ENCODE measurements at regions not wholly inside any gene's neighbourhood (a gene's known extent, or its start where the extent isn't known, plus 50 kb on each side); places are given as distances from the start of the nearest gene placed in this dataset.

DNA sequence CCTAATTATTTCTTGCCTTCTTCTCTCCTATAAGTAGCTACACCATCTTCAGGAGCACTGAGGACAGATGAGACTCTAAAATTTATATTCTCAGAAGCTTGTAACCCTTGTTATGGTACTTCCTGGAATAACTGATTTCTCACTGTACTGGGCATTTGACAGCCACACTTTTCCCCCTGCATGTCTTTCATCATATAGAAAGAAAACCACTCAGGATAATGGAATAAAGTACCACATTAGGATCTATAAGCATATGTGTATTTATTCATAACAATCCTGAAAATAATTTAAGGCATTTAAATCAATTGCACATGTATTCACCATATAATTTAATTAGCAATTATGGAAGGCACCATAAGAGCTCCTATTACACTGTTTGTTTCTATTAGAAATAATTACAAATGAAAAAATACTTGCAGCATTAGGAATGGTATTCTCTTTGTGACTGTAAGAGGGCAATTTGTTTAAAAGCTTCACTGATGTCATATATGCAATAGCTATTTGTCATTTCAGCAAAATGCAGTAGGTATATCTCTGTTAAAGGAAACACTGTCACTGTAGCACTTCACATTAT, 216.9 kb upstream of the FSHR start:
- H4K8ac ChIP-seq (replicated peaks; ENCODE audit: insufficient read length, low read depth, low read length) = no peak overlapping the region
- H2BK5ac ChIP-seq (ENCODE audit: insufficient read length, low read length) = no peak overlapping the region
- no peaks in the 10 kb centered on the region for H3K79me2 ChIP-seq (ENCODE audit: insufficient read depth, low read length)
- no peak overlapping the region for H3K27ac Mint-ChIP-seq
- no peak overlapping the region for H3K4me2 ChIP-seq (ENCODE audit: insufficient read depth, insufficient read length, low read length)
- H2BK20ac ChIP-seq (ENCODE audit: low read depth, low read length, poor library complexity, severe bottlenecking) = no peak overlapping the region
- H2AK5ac ChIP-seq (ENCODE audit: insufficient read length, low read length) = no peak overlapping the region
- no peaks in the 10 kb centered on the region for H3K27me3 ChIP-seq (ENCODE audit: insufficient read depth, low read length)
- no peaks in the 10 kb centered on the region for H3K9me3 ChIP-seq (ENCODE audit: control insufficient read depth, low read depth, low read length)
- no peak overlapping the region for H3K18ac ChIP-seq (ENCODE audit: insufficient read length, low read depth, low read length)
- H3K4me1 Mint-ChIP-seq = peaks cover 13 to 19% of the 10 kb centered on the region in 2 experiments
- no peaks in the 10 kb centered on the region for H3K23me2 ChIP-seq (ENCODE audit: insufficient read length, low read depth, low read length, poor library complexity, severe bottlenecking)
- H2AFZ ChIP-seq (ENCODE audit: low read length) = no peak overlapping the region
- no peak overlapping the region for H2BK12ac ChIP-seq (ENCODE audit: insufficient read length, low read depth, low read length)
- H4K20me1 ChIP-seq (ENCODE audit: control insufficient read depth, insufficient read depth, insufficient read length) = no peaks in the 10 kb centered on the region
- no peaks in the 10 kb centered on the region; the same call in 1 of the 2 replicates for H3K27me3 Mint-ChIP-seq (ENCODE audit: low read depth)
- H3K4me3 Mint-ChIP-seq = no peak overlapping the region
- no peak overlapping the region for H3K23ac ChIP-seq (ENCODE audit: insufficient read length, low read depth, low read length)
- H3T11ph ChIP-seq (ENCODE audit: low read length) = no peak overlapping the region
- H3K9me3 Mint-ChIP-seq = peaks cover 3% of the 10 kb centered on the region in 2 experiments; a peak in 2 of 5 replicates
- no peak overlapping the region for H3K14ac ChIP-seq (ENCODE audit: insufficient read depth, low read length)
- H3K4ac ChIP-seq (ENCODE audit: low read depth, low read length) = no peak overlapping the region
- no peak overlapping the region for H2BK120ac ChIP-seq (ENCODE audit: low read depth, low read length, poor library complexity, severe bottlenecking)
- no peak overlapping the region for H4K5ac ChIP-seq (ENCODE audit: insufficient read length, low read depth, low read length)
- H3K4me1 ChIP-seq (ENCODE audit: insufficient read depth, low read length) = peaks cover 4% of the 10 kb centered on the region; the same call in 1 of the 2 replicates
- H3K36me3 Mint-ChIP-seq (ENCODE audit: insufficient read depth in 1 of 3, low read depth in 3 of 3) = no peaks in the 10 kb centered on the region
- H3K79me1 ChIP-seq (ENCODE audit: insufficient read depth, low read depth, low read length, poor library complexity, severe bottlenecking) = no peaks in the 10 kb centered on the region
- H3K9ac ChIP-seq (ENCODE audit: extremely low read depth, insufficient read length, low read length) = no peak overlapping the region
- no peak overlapping the region for H3K27ac ChIP-seq (ENCODE audit: insufficient read length, low read depth, low read length)
- DNase-seq = no peak
- H4K91ac ChIP-seq (ENCODE audit: insufficient read length, low read depth, low read length) = no peak overlapping the region
- no peak overlapping the region for H2BK15ac ChIP-seq (ENCODE audit: low read depth, low read length)
- no peak overlapping the region for H3K56ac ChIP-seq (ENCODE audit: insufficient read length, low read depth, low read length)
- TF ChIP-seq, protein P1, sequence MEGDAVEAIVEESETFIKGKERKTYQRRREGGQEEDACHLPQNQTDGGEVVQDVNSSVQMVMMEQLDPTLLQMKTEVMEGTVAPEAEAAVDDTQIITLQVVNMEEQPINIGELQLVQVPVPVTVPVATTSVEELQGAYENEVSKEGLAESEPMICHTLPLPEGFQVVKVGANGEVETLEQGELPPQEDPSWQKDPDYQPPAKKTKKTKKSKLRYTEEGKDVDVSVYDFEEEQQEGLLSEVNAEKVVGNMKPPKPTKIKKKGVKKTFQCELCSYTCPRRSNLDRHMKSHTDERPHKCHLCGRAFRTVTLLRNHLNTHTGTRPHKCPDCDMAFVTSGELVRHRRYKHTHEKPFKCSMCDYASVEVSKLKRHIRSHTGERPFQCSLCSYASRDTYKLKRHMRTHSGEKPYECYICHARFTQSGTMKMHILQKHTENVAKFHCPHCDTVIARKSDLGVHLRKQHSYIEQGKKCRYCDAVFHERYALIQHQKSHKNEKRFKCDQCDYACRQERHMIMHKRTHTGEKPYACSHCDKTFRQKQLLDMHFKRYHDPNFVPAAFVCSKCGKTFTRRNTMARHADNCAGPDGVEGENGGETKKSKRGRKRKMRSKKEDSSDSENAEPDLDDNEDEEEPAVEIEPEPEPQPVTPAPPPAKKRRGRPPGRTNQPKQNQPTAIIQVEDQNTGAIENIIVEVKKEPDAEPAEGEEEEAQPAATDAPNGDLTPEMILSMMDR (conservative IDR thresholded peaks at IDR 0.05) = no peak
